ENCODE measurements at regions not wholly inside any gene's neighbourhood (a gene's known extent, or its start where the extent isn't known, plus 50 kb on each side); places are given as distances from the start of the nearest gene placed in this dataset.

DNA sequence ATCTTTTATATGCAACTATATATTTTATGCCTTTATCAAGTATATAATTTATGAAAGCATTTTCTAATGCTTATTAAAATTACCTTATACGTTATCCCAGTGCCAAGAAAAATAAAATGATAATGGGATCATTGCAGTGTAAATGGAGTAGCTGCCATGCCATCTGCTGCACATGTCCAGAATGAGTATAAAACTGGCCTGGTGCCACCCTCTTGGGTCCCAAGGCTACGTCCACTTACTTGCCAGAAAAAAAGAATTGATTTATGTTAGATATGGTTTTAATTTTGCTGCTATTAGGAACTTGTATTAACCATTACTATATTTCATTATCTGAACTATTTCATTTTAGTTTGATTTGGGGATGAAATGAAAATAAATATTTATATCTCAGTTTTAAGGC lies 1127.1 kb upstream of the CNTN5 start:
- no peak for DNase-seq (ENCODE audit: extremely low read depth, low read depth)
- TF ChIP-seq, protein P1, sequence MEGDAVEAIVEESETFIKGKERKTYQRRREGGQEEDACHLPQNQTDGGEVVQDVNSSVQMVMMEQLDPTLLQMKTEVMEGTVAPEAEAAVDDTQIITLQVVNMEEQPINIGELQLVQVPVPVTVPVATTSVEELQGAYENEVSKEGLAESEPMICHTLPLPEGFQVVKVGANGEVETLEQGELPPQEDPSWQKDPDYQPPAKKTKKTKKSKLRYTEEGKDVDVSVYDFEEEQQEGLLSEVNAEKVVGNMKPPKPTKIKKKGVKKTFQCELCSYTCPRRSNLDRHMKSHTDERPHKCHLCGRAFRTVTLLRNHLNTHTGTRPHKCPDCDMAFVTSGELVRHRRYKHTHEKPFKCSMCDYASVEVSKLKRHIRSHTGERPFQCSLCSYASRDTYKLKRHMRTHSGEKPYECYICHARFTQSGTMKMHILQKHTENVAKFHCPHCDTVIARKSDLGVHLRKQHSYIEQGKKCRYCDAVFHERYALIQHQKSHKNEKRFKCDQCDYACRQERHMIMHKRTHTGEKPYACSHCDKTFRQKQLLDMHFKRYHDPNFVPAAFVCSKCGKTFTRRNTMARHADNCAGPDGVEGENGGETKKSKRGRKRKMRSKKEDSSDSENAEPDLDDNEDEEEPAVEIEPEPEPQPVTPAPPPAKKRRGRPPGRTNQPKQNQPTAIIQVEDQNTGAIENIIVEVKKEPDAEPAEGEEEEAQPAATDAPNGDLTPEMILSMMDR (IDR thresholded peaks at IDR 0.05; ENCODE audit: low read depth, low read length), result no peak

DNA sequence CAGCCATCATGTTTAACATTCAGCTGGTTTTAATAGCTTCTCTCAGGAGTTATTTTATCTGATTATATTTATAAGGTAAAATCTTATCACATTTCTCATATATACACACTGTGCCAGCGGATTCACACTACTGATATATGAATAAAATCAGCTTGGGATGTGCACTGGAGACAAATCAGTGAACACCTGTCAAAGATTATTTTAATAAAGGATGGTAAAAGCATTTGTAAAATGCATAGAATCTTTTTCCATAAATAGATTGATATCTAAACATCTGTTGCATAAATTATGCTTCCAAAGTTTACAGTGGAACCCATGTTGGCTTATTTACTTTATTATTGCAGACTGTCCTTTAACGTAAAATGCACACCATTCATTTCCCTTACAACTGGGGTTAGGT lies 1125.8 kb upstream of the CNTN5 start:
- DNase-seq (ENCODE audit: extremely low read depth, low read depth), result no peak
- TF ChIP-seq, protein P1 (IDR thresholded peaks at IDR 0.05; ENCODE audit: low read depth, low read length), result no peak

- TF ChIP-seq, protein P1 (IDR thresholded peaks at IDR 0.05; ENCODE audit: low read depth, low read length), result no peak
- no peak for DNase-seq (ENCODE audit: extremely low read depth, low read depth)
Observed at GRCh38 chr11:97895572-97895971, 1125.2 kb upstream of the CNTN5 start.

- no peak for DNase-seq (ENCODE audit: extremely low read depth, low read depth)
- TF ChIP-seq, protein P1 (IDR thresholded peaks at IDR 0.05; ENCODE audit: low read depth, low read length), result no peak
Observed at GRCh38 chr11:97902828-97903227, 1117.9 kb upstream of the CNTN5 start.

- TF ChIP-seq, protein P1 (IDR thresholded peaks at IDR 0.05; ENCODE audit: low read depth, low read length), result no peak
- no peak for DNase-seq (ENCODE audit: extremely low read depth, low read depth)
Observed at GRCh38 chr11:97905101-97905500, 1115.6 kb upstream of the CNTN5 start.

DNA sequence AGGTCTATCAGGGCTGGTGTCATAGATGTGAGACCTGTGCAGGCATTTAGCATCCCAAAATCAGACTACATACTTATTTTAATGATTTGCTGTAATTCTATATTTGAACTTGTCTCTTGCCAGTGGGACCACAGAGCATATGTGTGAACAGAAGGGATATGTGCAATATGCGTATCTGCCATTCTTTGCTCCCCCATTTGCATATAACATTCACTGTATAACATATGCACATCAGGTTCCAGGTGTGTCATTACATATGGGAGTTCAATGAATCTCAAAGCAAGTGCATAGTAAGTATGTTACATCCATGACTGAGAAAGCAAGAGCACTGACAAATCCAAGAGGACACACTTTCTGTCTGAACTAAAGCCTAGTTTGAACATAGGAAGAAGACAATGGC lies 1115.1 kb upstream of the CNTN5 start:
- TF ChIP-seq, protein P1 (IDR thresholded peaks at IDR 0.05; ENCODE audit: low read depth, low read length), result no peak
- DNase-seq (ENCODE audit: extremely low read depth, low read depth), result no peak

- TF ChIP-seq, protein P1 (IDR thresholded peaks at IDR 0.05; ENCODE audit: low read depth, low read length), result no peak
- no peak for DNase-seq (ENCODE audit: extremely low read depth, low read depth)
Observed at GRCh38 chr11:97908354-97908753, 1112.4 kb upstream of the CNTN5 start.

Data from AG09319 (cell line).